Lower leg skin (tissue), 4 donors: ENCODE measurements at regions not wholly inside any gene's neighbourhood (a gene's known extent, or its start where the extent isn't known, plus 50 kb on each side); places are given as distances from the start of the nearest gene placed in this dataset.
A peak's percentile ranks its signal among the peaks of the same experiment; 100 is the strongest.
"Not testable (repeated sequence)": the region's sequence is repeated elsewhere in the genome, so short reads cannot be mapped to it uniquely, and the experiment has no call there.

Experiments used
- DNase-seq, 2 donors: peaks; one replicate each; pipeline ENCODE4 v3.0.0-alpha.2; 2019; ENCODE audit warnings: low spot score in 2 of 2
- H3K4me3 ChIP-seq: fragments of 200-600 bp; sonication (generic); 2 replicates; pipeline ENCODE4 v1.5.1; 2017; ENCODE audit warnings: mild to moderate bottlenecking, low read depth; ENCODE audit not compliant: poor library complexity, severe bottlenecking
- CTCF ChIP-seq, 3 donors: fragments of 450-650 bp; IDR thresholded peaks; one replicate each; pipeline ENCODE4 v1.5.1; 2016; ENCODE audit warnings: antibody characterized with exemption in 3 of 3, mild to moderate bottlenecking in 3 of 3, moderate library complexity in 2 of 3
- POLR2A ChIP-seq, 2 donors: fragments of 450-650 bp; IDR thresholded peaks; one replicate each; pipeline ENCODE4 v1.6.1; 2016 to 2017; ENCODE audit warnings: antibody characterized with exemption in 2 of 2, mild to moderate bottlenecking in 1 of 2, moderate library complexity in 1 of 2
- WGBS, 2 donors: methylation state at CpG; one replicate each; pipeline ENCODE4 v1.1.5; 2018; 5-methylcytosine and 5-hydroxymethylcytosine counted together
- intact Hi-C: fragments of 100-400 bp; cut with DNase I; formaldehyde crosslinking; loops from one replicate; pipeline ENCODE4 v1.15.0; 2023; ENCODE audit warnings: low total_unique reads

- 82 to 85% methylated on average over 7 of the region's 7 CpGs for WGBS, 2 donors
- no peak for DNase-seq
- TF ChIP-seq POLR2A (IDR thresholded peaks at IDR 0.05) = no peak
- TF ChIP-seq CTCF (IDR thresholded peaks at IDR 0.05) = no peak
- intact Hi-C loops = no loop called here
- H3K4me3 ChIP-seq = no peak overlapping the region
These were observed 189.5 kb upstream of the MINDY3 start for GRCh38 chr10:16049782-16050181.

GRCh38 chr10:16063350-16063749 lies 203.0 kb upstream of the MINDY3 start:
- intact Hi-C loops = no loop called here
- no peak overlapping the region for H3K4me3 ChIP-seq
- no peak for DNase-seq
- TF ChIP-seq CTCF (IDR thresholded peaks at IDR 0.05) (no peak), POLR2A (IDR thresholded peaks at IDR 0.05) (no peak)
- 26 to 33% methylated on average over 1 of the region's 1 CpG for WGBS, 2 donors

GRCh38 chr10:16083551-16083950 lies 223.2 kb upstream of the MINDY3 start:
- DNase-seq, intact Hi-C loops, H3K4me3 ChIP-seq: not testable (repeated sequence)
- 91 to 93% methylated on average over 2 of the region's 2 CpGs for WGBS, 2 donors

GRCh38 chr10:16105082-16105481 lies 244.8 kb upstream of the MINDY3 start:
- no peak for TF ChIP-seq POLR2A (IDR thresholded peaks at IDR 0.05)
- no peak for TF ChIP-seq CTCF (IDR thresholded peaks at IDR 0.05)
- intact Hi-C loops = no loop called here
- 64 to 75% methylated on average over 3 of the region's 3 CpGs for WGBS, 2 donors
- no peak for DNase-seq
- H3K4me3 ChIP-seq = no peak overlapping the region

- TF ChIP-seq CTCF (IDR thresholded peaks at IDR 0.05) (no peak), POLR2A (IDR thresholded peaks at IDR 0.05) (no peak)
- DNase-seq = peak in 1 of 2 donors; percentile 25
- intact Hi-C loops = no loop called here
- no peak overlapping the region for H3K4me3 ChIP-seq
- WGBS, 2 donors = 41 to 49% methylated on average over 11 of the region's 11 CpGs
These were observed 256.3 kb upstream of the MINDY3 start for GRCh38 chr10:16116404-16117304.

GRCh38 chr10:16117305-16117695 lies 257.0 kb upstream of the MINDY3 start:
- no peak for DNase-seq
- intact Hi-C loops = no loop called here
- H3K4me3 ChIP-seq = no peak overlapping the region
- 63 to 68% methylated on average over 4 of the region's 4 CpGs for WGBS, 2 donors
- TF ChIP-seq CTCF (IDR thresholded peaks at IDR 0.05) (no peak), POLR2A (IDR thresholded peaks at IDR 0.05) (no peak)
